ENCODE measurements at regions not wholly inside any gene's neighbourhood (a gene's known extent, or its start where the extent isn't known, plus 50 kb on each side); places are given as distances from the start of the nearest gene placed in this dataset.

- ATAC-seq (no peak), DNase-seq (no peak)
- peaks cover 1% of the 10 kb centered on the region for H3K4me1 ChIP-seq (ENCODE audit: control insufficient read depth, insufficient read depth, low read length)
- WGBS, result 82% methylated on average over 5 of the region's 5 CpGs
- no peak overlapping the region for H3K4me3 ChIP-seq (ENCODE audit: low read length)
- peak overlapping the region; percentile 90 for H3K27ac ChIP-seq (ENCODE audit: low read length)
- intact Hi-C loops (cut with DNase I), result no loop called here
- H3K9me3 ChIP-seq (ENCODE audit: control insufficient read depth, low read length), result no peaks in the 10 kb centered on the region
- no peaks in the 10 kb centered on the region for H3K27me3 ChIP-seq (ENCODE audit: control insufficient read depth, insufficient read depth)
These were observed 133.8 kb downstream of the SMIM20 start for GRCh38 chr4:26047795-26048194.

GRCh38 chr4:26048378-26048882, 134.4 kb downstream of the SMIM20 start:
- Histone ChIP-seq H3K27me3 (ENCODE audit: control insufficient read depth, insufficient read depth) (no peaks in the 10 kb centered on the region), H3K4me3 (ENCODE audit: low read length) (no peak overlapping the region), H3K9me3 (ENCODE audit: control insufficient read depth, low read length) (no peaks in the 10 kb centered on the region), H3K27ac (ENCODE audit: low read length) (peak overlapping the region; percentile 90), H3K4me1 (ENCODE audit: control insufficient read depth, insufficient read depth, low read length) (peaks cover 1% of the 10 kb centered on the region)
- intact Hi-C loops (cut with DNase I), result no loop called here
- DNase-seq, result peak; percentile 72 to 87 (median 83)
- peak; percentile 89 for ATAC-seq
- WGBS, result 48% methylated on average over 12 of the region's 12 CpGs

- 56% methylated on average over 9 of the region's 9 CpGs for WGBS
- no peaks in the 10 kb centered on the region for H3K27me3 ChIP-seq (ENCODE audit: control insufficient read depth, insufficient read depth)
- intact Hi-C loops (cut with DNase I), result no loop called here
- H3K9me3 ChIP-seq (ENCODE audit: control insufficient read depth, low read length), result no peaks in the 10 kb centered on the region
- peak overlapping the region; percentile 74 for H3K27ac ChIP-seq (ENCODE audit: low read length)
- no peak for DNase-seq
- H3K4me1 ChIP-seq (ENCODE audit: control insufficient read depth, insufficient read depth, low read length), result peaks cover 1% of the 10 kb centered on the region
- ATAC-seq, result peak in 1 of 2 donors; percentile 13
- no peak overlapping the region for H3K4me3 ChIP-seq (ENCODE audit: low read length)
These were observed 134.9 kb downstream of the SMIM20 start for GRCh38 chr4:26048950-26049349.

GRCh38 chr4:26049447-26049846, 135.4 kb downstream of the SMIM20 start:
- no peak for ATAC-seq

GRCh38 chr4:26050212-26050643, 136.2 kb downstream of the SMIM20 start:
- H3K9me3 ChIP-seq (ENCODE audit: control insufficient read depth, low read length), result no peaks in the 10 kb centered on the region
- DNase-seq, result peak; percentile 46 to 78 (median 77)
- peaks cover 1% of the 10 kb centered on the region for H3K4me1 ChIP-seq (ENCODE audit: control insufficient read depth, insufficient read depth, low read length)
- H3K27me3 ChIP-seq (ENCODE audit: control insufficient read depth, insufficient read depth), result no peaks in the 10 kb centered on the region
- WGBS, result 82% methylated on average over 8 of the region's 8 CpGs
- ATAC-seq, result peak; percentile 49 to 56
- intact Hi-C loops (cut with DNase I), result no loop called here
- no peak overlapping the region for H3K27ac ChIP-seq (ENCODE audit: low read length)
- H3K4me3 ChIP-seq (ENCODE audit: low read length), result no peak overlapping the region

More at GRCh38 chr4:26049447-26049846, 135.4 kb downstream of the SMIM20 start:
- DNase-seq, result no peak
- Histone ChIP-seq H3K9me3 (ENCODE audit: control insufficient read depth, low read length) (no peaks in the 10 kb centered on the region), H3K27ac (ENCODE audit: low read length) (peak overlapping the region; percentile 74), H3K4me1 (ENCODE audit: control insufficient read depth, insufficient read depth, low read length) (peaks cover 1% of the 10 kb centered on the region), H3K4me3 (ENCODE audit: low read length) (no peak overlapping the region), H3K27me3 (ENCODE audit: control insufficient read depth, insufficient read depth) (no peaks in the 10 kb centered on the region)
- 83% methylated on average over 4 of the region's 4 CpGs for WGBS
- intact Hi-C loops (cut with DNase I), result no loop called here

- ATAC-seq, result no peak
- H3K27ac ChIP-seq (ENCODE audit: low read length), result no peak overlapping the region
These were observed 136.7 kb downstream of the SMIM20 start for GRCh38 chr4:26050671-26051070.

GRCh38 chr4:26051240-26051639, 137.2 kb downstream of the SMIM20 start:
- Histone ChIP-seq H3K4me1 (ENCODE audit: control insufficient read depth, insufficient read depth, low read length) (peaks cover 1% of the 10 kb centered on the region), H3K27ac (ENCODE audit: low read length) (no peak overlapping the region), H3K27me3 (ENCODE audit: control insufficient read depth, insufficient read depth) (no peaks in the 10 kb centered on the region), H3K4me3 (ENCODE audit: low read length) (no peak overlapping the region), H3K9me3 (ENCODE audit: control insufficient read depth, low read length) (no peaks in the 10 kb centered on the region)
- intact Hi-C loops (cut with DNase I), result no loop called here
- 51% methylated on average over 7 of the region's 7 CpGs for WGBS
- ATAC-seq (no peak), DNase-seq (peak in 1 of 3 donors; percentile 63)

More at GRCh38 chr4:26050671-26051070, 136.7 kb downstream of the SMIM20 start:
- Histone ChIP-seq H3K9me3 (ENCODE audit: control insufficient read depth, low read length) (no peaks in the 10 kb centered on the region), H3K4me1 (ENCODE audit: control insufficient read depth, insufficient read depth, low read length) (peaks cover 1% of the 10 kb centered on the region), H3K27me3 (ENCODE audit: control insufficient read depth, insufficient read depth) (no peaks in the 10 kb centered on the region), H3K4me3 (ENCODE audit: low read length) (no peak overlapping the region)
- no peak for DNase-seq
- WGBS, result 94% methylated on average over 5 of the region's 5 CpGs
- intact Hi-C loops (cut with DNase I), result no loop called here

GRCh38 chr4:26052663-26053541, 138.9 kb downstream of the SMIM20 start:
- intact Hi-C loops (cut with DNase I), result no loop called here
- Histone ChIP-seq H3K4me3 (ENCODE audit: low read length) (no peak overlapping the region), H3K4me1 (ENCODE audit: control insufficient read depth, insufficient read depth, low read length) (peaks cover 1% of the 10 kb centered on the region), H3K27me3 (ENCODE audit: control insufficient read depth, insufficient read depth) (no peaks in the 10 kb centered on the region), H3K27ac (ENCODE audit: low read length) (no peak overlapping the region), H3K9me3 (ENCODE audit: control insufficient read depth, low read length) (no peaks in the 10 kb centered on the region)
- no peak for ATAC-seq
- 63% methylated on average over 9 of the region's 9 CpGs for WGBS
- peak in 1 of 3 donors; percentile 23 for DNase-seq

- no peak for DNase-seq
- Histone ChIP-seq H3K4me1 (ENCODE audit: control insufficient read depth, insufficient read depth, low read length) (peaks cover 1% of the 10 kb centered on the region), H3K27me3 (ENCODE audit: control insufficient read depth, insufficient read depth) (no peaks in the 10 kb centered on the region), H3K27ac (ENCODE audit: low read length) (no peak overlapping the region), H3K9me3 (ENCODE audit: control insufficient read depth, low read length) (no peaks in the 10 kb centered on the region), H3K4me3 (ENCODE audit: low read length) (no peak overlapping the region)
- intact Hi-C loops (cut with DNase I), result no loop called here
- 81% methylated on average over 4 of the region's 4 CpGs for WGBS
- no peak for ATAC-seq
These were observed 139.7 kb downstream of the SMIM20 start for GRCh38 chr4:26053761-26054160.

- Histone ChIP-seq H3K4me3 (ENCODE audit: low read length) (no peak overlapping the region), H3K27me3 (ENCODE audit: control insufficient read depth, insufficient read depth) (no peaks in the 10 kb centered on the region), H3K27ac (ENCODE audit: low read length) (no peak overlapping the region), H3K9me3 (ENCODE audit: control insufficient read depth, low read length) (no peaks in the 10 kb centered on the region), H3K4me1 (ENCODE audit: control insufficient read depth, insufficient read depth, low read length) (no peaks in the 10 kb centered on the region)
- 88% methylated on average over 5 of the region's 5 CpGs for WGBS
- no peak for DNase-seq
- intact Hi-C loops (cut with DNase I), result no loop called here
- ATAC-seq, result no peak
These were observed 141.8 kb downstream of the SMIM20 start for GRCh38 chr4:26055855-26056254.

GRCh38 chr4:26056406-26056805, 142.4 kb downstream of the SMIM20 start:
- WGBS, result 84% methylated on average over 7 of the region's 7 CpGs
- H3K9me3 ChIP-seq (ENCODE audit: control insufficient read depth, low read length), result no peaks in the 10 kb centered on the region
- no peak for DNase-seq
- no peak for ATAC-seq
- H3K27ac ChIP-seq (ENCODE audit: low read length), result no peak overlapping the region
- H3K4me3 ChIP-seq (ENCODE audit: low read length), result no peak overlapping the region
- no peaks in the 10 kb centered on the region for H3K27me3 ChIP-seq (ENCODE audit: control insufficient read depth, insufficient read depth)
- no peaks in the 10 kb centered on the region for H3K4me1 ChIP-seq (ENCODE audit: control insufficient read depth, insufficient read depth, low read length)
- intact Hi-C loops (cut with DNase I), result no loop called here
